GM18498 (cell line): ENCODE measurements at regions not wholly inside any gene's neighbourhood (a gene's known extent, or its start where the extent isn't known, plus 50 kb on each side); places are given as distances from the start of the nearest gene placed in this dataset.

Experiments used
- ATAC-seq: cut with Tn5 transposase; IDR thresholded peaks from one replicate; pipeline ENCODE4 v1.9.1; 2021; ENCODE audit warnings: mild to moderate bottlenecking, moderate library complexity; ENCODE audit not compliant: unreplicated experiment

- ATAC-seq: no peak
Measured at GRCh38 chr11:32531528-32531927, 52.1 kb upstream of the EIF3M start.

DNA sequence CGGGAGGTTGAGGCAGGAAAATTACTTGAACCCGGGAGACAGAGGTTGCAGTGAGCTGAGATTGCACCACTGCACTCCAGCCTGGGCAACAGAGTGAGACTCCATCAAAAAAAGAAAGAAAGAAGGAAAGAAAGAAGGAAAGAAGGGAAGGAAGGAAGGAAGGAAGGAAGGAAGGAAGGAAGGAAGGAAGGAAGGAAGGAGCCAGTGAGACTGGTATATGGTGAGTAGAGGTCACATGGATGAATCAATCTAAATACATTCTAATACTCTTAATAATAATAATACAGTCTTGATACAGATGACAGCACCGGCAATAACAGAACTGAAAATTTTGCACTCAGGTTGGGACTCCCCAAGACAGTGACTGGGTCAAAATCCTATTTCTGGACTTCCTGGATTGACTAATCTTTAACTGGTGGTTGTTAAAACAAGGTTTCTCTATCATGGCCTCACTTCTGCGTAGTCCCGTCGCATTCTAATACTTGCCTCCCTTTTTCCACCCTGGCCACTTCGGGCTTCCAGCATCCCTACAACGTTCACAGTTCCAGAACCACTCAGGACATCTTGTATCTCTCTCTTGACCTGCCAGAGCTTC lies 53.5 kb upstream of the EIF3M start:
- peak; percentile 99 for ATAC-seq

DNA sequence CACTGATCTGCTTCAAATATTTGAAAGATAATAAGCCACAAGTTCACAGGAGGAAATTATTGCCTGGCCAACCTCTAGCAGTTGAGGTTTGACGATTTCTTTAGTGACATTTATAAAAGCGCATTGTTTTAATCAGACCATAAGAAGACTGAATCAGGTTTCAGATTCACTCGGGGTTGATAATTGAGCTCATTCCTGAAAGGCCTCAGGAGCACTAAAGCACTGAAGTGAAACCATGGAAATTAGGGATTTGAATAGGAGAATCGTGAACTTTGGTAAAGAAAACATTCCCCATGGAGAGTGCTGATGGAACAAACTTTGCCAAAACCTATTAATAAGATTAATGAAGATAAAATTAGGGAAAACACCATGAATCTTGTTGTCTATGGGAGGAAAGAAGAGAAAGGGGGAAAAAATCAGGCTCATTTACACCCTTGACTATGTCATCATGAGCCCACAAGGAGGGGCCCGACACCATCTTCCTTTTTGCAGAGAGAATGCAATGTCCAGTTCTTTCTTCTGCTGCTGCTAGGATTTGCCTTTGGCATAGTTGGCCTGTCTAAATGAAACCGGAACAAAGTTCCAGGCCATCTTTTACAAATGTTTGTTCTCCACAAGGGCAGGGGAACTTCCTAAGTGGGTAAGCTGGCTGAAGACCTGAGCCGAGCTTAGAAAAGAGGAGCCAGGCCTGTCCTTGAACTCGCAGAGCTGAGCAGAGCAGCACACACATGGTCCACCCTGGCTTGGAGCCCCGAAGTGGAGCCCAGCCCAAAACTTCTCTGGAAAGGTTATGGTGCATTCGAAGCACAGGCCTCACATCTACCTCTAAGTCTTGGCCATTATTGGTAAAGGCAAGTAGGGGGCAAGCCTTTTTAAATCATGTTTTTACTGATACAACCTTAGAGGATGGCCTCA lies 56.1 kb upstream of the EIF3M start:
- ATAC-seq: no peak

- ATAC-seq: no peak
Measured at GRCh38 chr11:32526760-32527159, 56.9 kb upstream of the EIF3M start.

GRCh38 chr11:32511926-32512325 lies 71.7 kb upstream of the EIF3M start:
- ATAC-seq: no peak

- ATAC-seq: no peak
Measured at GRCh38 chr11:32510039-32510438, 73.6 kb upstream of the EIF3M start.

DNA sequence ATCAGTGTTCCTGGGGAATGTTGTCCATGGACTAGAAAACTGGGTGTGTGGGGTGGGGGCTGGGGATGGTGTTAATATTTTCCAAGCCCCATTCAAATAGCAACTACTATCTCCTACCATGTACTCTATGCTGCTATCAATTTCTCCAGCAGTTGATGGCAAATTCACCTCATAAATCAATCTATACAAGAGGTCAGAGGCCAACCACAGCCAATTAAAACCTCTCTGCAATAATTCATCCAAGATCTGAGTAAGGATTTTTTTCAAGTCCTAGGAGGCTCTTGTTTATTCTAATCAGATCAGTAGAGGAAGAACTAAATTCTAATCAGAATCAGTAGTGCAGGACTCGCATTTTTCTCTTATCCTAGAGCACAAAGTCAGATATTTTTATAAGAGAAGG lies 73.4 kb upstream of the WT1 start:
- no peak for ATAC-seq

DNA sequence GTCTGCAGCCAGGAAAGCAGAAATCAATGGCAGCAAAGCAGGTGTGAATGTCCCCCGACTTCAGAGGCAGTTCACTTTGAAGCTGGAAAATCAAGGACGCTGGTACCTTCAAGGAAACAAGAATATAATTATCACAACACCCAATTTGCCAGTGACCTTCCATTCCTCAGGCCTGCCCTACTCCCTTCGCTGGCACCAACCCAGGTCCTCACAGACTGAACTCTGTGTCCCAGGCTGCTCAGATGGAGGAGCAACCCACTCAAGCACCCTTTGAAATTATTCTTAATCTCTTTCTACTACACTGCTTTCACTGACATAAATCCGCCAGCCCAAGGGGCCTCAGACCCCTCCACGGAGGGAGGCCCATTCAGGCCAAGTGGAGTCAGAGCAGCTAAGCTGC lies 64.7 kb upstream of the WT1 start:
- no peak for ATAC-seq

GRCh38 chr11:32497951-32498350 lies 62.6 kb upstream of the WT1 start:
- no peak for ATAC-seq

GRCh38 chr11:32494629-32495028 lies 59.3 kb upstream of the WT1 start:
- ATAC-seq: no peak

- ATAC-seq: no peak
Measured at GRCh38 chr11:32489464-32489863, 54.1 kb upstream of the WT1 start.

GRCh38 chr11:32487270-32487669 lies 51.9 kb upstream of the WT1 start:
- no peak for ATAC-seq

DNA sequence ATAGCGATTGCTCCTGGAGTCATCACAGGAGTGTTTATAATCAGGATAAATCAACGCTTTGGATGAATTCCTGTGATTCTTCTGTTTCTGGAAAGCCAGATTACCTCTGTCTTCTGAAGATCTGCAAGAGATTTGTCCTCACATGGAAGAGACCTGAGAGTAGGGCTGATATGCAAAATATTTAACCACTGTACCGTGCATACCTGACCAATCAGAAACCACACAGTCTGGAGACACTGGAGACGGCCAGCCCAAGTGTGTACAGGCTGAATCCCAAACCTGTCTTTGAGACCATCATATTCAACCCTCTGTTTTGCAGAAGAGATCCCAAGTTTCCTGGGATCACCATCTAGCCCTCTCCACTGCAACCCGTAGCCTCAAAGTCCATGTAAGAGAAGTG lies 50.4 kb upstream of the WT1 start:
- no peak for ATAC-seq
